GM06990 (cell line): ENCODE measurements at regions not wholly inside any gene's neighbourhood (a gene's known extent, or its start where the extent isn't known, plus 50 kb on each side); places are given as distances from the start of the nearest gene placed in this dataset.

Experiments
- DNase-seq: peaks from one replicate; pipeline ENCODE4 v3.0.0-alpha.2; 2011; ENCODE audit not compliant: insufficient read length; ENCODE audit errors: extremely low read depth
- H3K27me3 ChIP-seq: replicated peaks from 2 replicates; pipeline ENCODE4 v1.6.0; 2011; ENCODE audit warnings: low read length; ENCODE audit not compliant: control insufficient read depth, insufficient read depth
- H3K36me3 ChIP-seq: 2 replicates; pipeline ENCODE4 v1.5.1; 2011; ENCODE audit warnings: low read length; ENCODE audit not compliant: control insufficient read depth, insufficient read depth
- H3K4me3 ChIP-seq: replicated peaks from 2 replicates; pipeline ENCODE4 v1.5.1; 2011; ENCODE audit warnings: low read depth, mild to moderate bottlenecking, control low read depth, low read length
- CTCF ChIP-seq: IDR thresholded peaks from 2 replicates; pipeline ENCODE4 v1.5.1; 2011; ENCODE audit warnings: low read length, control low read depth, mild to moderate bottlenecking, inconsistent platforms; ENCODE audit not compliant: insufficient read depth, poor library complexity, severe bottlenecking

GRCh38 chr4:184899261-184900134 lies 73.7 kb upstream of the ACSL1 start:
- no peak for DNase-seq
- Histone ChIP-seq H3K27me3 (no peaks in the 10 kb centered on the region), H3K4me3 (no peak overlapping the region), H3K36me3 (no peaks in the 10 kb centered on the region)
- no peak for TF ChIP-seq CTCF

GRCh38 chr4:184900184-184900583 lies 74.4 kb upstream of the ACSL1 start:
- Histone ChIP-seq H3K36me3 (no peaks in the 10 kb centered on the region), H3K4me3 (no peak overlapping the region), H3K27me3 (no peaks in the 10 kb centered on the region)
- DNase-seq: no peak
- no peak for TF ChIP-seq CTCF

GRCh38 chr4:184902550-184902949 lies 76.8 kb upstream of the ACSL1 start:
- no peak for DNase-seq
- no peaks in the 10 kb centered on the region for H3K27me3 ChIP-seq
- H3K4me3 ChIP-seq: no peak overlapping the region
- no peak for TF ChIP-seq CTCF
- no peaks in the 10 kb centered on the region for H3K36me3 ChIP-seq

- TF ChIP-seq CTCF: no peak
- H3K36me3 ChIP-seq: no peaks in the 10 kb centered on the region
- DNase-seq: peak; percentile 20
- H3K4me3 ChIP-seq: no peak overlapping the region
- no peaks in the 10 kb centered on the region for H3K27me3 ChIP-seq
Measured at GRCh38 chr4:184906480-184907097, 80.8 kb upstream of the ACSL1 start.

- no peak for DNase-seq
- H3K4me3 ChIP-seq: no peak overlapping the region
- peak; percentile 20 for TF ChIP-seq CTCF
- no peaks in the 10 kb centered on the region for H3K36me3 ChIP-seq
- no peaks in the 10 kb centered on the region for H3K27me3 ChIP-seq
Measured at GRCh38 chr4:184907216-184907615, 81.4 kb upstream of the ACSL1 start.
